LNCaP clone FGC (cell line): ENCODE measurements at regions not wholly inside any gene's neighbourhood (a gene's known extent, or its start where the extent isn't known, plus 50 kb on each side); places are given as distances from the start of the nearest gene placed in this dataset.

Experiments used
- DNase-seq: peaks from one replicate; pipeline ENCODE4 v3.0.0-alpha.2; 2011; ENCODE audit warnings: low read depth
- H3K4me3 ChIP-seq: 2 replicates; pipeline ENCODE4 v1.5.1; 2011; ENCODE audit warnings: mild to moderate bottlenecking, low read depth, low read length, control low read depth
- TF ChIP-seq, protein P1 (sequence below): IDR thresholded peaks from 2 replicates; pipeline ENCODE4 v1.5.1; 2012; ENCODE audit warnings: mild to moderate bottlenecking; ENCODE audit not compliant: control insufficient read depth, insufficient read depth; ENCODE audit errors: extremely low read depth

DNA sequence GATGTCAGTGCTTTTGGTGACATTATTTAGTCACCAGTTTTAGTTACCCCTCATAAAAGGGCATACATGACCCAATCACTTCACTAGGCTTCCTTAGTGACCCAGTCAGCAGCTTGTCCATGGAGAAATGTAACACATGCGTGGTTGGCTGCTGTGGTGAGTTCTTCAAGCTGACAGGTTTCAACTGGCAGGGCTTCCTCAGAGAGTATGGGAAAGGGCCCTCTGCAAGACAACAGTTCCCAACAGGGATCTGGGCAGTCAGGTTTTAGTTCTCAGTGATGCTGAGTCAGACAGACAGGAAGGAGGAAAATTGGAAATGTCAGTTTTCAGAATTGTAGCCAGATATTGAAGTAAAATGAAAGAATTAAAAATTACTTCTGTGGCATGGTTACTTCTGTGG lies 282.5 kb downstream of the TBL1XR1 start:
- TF ChIP-seq, protein P1, sequence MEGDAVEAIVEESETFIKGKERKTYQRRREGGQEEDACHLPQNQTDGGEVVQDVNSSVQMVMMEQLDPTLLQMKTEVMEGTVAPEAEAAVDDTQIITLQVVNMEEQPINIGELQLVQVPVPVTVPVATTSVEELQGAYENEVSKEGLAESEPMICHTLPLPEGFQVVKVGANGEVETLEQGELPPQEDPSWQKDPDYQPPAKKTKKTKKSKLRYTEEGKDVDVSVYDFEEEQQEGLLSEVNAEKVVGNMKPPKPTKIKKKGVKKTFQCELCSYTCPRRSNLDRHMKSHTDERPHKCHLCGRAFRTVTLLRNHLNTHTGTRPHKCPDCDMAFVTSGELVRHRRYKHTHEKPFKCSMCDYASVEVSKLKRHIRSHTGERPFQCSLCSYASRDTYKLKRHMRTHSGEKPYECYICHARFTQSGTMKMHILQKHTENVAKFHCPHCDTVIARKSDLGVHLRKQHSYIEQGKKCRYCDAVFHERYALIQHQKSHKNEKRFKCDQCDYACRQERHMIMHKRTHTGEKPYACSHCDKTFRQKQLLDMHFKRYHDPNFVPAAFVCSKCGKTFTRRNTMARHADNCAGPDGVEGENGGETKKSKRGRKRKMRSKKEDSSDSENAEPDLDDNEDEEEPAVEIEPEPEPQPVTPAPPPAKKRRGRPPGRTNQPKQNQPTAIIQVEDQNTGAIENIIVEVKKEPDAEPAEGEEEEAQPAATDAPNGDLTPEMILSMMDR, result no peak
- no peak for DNase-seq
- H3K4me3 ChIP-seq, result no peak overlapping the region

DNA sequence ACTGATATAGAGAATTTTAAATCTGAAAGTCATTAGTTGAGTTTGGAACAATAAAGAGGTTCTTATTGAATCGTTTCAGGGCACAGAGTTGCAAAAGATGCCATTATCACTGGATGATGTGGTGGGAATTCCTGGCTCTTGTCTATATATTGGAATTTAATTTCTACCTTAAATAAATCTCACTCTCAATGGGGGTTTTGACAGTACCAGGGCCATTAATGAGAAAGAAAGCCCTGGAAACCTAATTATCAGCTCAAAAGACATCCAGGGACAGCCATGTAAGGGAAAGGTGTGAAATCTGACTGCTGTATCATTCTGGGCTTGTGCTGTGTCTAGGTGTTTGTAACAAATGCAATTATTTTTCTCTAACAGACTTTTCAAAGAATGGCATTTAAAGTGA lies 285.7 kb downstream of the TBL1XR1 start:
- TF ChIP-seq, protein P1, result no peak
- no peak overlapping the region for H3K4me3 ChIP-seq
- DNase-seq, result no peak

DNA sequence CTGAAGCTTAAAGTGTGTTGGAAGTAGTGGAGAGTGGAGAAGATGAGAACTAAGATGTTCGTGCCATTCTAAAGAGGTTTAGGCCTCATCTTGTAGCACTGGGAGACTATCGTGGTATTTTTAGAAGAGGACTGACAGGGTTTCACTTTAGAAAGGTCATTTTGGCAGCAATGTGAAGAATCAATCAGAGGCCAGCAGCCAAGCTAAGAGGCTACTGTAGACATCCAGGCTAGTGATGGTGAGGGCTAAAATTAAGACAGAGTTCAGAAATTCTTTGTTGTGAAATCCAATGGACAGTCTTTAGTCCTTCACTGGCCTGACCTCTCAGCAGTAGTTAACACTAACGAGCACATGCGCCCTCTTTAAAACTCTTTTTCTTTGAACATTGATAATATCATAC lies 288.2 kb downstream of the TBL1XR1 start:
- TF ChIP-seq, protein P1, result no peak
- H3K4me3 ChIP-seq, result no peak overlapping the region
- DNase-seq, result no peak

- no peak overlapping the region for H3K4me3 ChIP-seq
- DNase-seq, result peak; percentile 41
- TF ChIP-seq, protein P1, result no peak
These were observed 291.0 kb downstream of the TBL1XR1 start for GRCh38 chr3:176906046-176906905.

- TF ChIP-seq, protein P1, result no peak
- no peak for DNase-seq
- no peak overlapping the region for H3K4me3 ChIP-seq
These were observed 292.0 kb downstream of the TBL1XR1 start for GRCh38 chr3:176905331-176905730.

DNA sequence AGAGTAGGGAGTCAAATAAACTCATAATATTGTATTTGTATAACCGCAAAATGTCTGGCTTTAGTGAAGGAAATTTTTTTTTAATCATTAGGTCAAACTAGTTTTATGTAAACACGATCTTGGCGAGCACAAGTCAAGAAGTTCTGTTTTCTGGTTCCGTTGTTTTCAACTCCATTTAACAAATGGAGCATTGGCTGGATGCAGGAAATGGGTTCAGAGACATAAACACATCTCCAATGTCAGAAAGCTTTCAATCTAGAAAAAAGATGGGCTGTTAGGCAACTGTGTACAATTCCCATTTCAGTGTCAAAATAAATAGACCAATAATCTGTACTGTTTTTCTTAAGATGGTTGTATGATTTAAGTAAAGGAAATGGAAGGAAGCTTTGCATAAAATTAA lies 292.8 kb downstream of the TBL1XR1 start:
- TF ChIP-seq, protein P1, result no peak
- H3K4me3 ChIP-seq, result no peak overlapping the region
- no peak for DNase-seq

DNA sequence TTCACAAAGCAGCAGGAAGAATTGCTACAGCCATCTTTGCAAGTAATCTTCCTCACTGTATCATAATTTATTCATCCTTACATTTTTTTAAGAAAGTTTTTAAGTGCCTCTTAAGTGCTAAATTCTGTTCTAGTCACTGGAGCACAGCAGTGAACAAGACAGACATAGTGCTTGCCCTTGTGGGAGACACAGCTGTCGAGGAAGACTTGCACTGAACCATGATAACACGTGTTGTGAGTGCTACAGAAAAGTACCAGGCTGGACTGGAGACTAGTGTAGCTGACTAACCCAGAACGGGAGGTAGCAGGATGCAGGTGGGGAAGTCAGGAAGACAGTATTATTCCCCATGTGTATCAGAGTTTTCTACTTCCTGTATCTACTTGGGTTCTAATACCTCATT lies 300.6 kb downstream of the TBL1XR1 start:
- no peak for DNase-seq
- TF ChIP-seq, protein P1, result no peak
- H3K4me3 ChIP-seq, result no peak overlapping the region
